ENCODE measurements at regions not wholly inside any gene's neighbourhood (a gene's known extent, or its start where the extent isn't known, plus 50 kb on each side); places are given as distances from the start of the nearest gene placed in this dataset.

DNA sequence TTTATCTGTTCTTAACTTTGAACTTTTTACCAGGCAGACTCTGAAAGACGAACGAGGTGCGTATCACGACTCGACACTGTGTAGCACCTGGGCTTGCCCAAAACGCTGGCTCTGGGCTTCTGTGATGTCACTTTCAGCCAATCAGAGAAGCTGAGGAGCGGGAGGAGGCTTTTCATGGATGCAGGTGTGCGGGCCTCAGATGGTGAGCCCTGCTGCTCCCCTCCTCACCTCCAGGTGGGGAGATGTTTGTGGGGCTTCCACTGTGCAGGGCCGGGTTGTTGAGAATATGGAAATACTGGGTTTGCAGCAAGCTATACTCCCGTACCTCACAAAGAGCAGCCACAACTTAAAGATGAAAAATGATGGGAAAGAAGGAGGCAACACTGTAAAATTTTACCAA lies 246.3 kb downstream of the IRX2 start:
- no peak overlapping the region for H3K4me3 Mint-ChIP-seq
- H3K9me3 Mint-ChIP-seq (ENCODE audit: low read depth): peaks cover 6% of the 10 kb centered on the region
- no peaks in the 10 kb centered on the region for H3K4me1 Mint-ChIP-seq (ENCODE audit: low read depth)
- H3K27me3 Mint-ChIP-seq: no peaks in the 10 kb centered on the region
- no peaks in the 10 kb centered on the region for H3K36me3 Mint-ChIP-seq
- no peak overlapping the region for H3K27ac Mint-ChIP-seq

DNA sequence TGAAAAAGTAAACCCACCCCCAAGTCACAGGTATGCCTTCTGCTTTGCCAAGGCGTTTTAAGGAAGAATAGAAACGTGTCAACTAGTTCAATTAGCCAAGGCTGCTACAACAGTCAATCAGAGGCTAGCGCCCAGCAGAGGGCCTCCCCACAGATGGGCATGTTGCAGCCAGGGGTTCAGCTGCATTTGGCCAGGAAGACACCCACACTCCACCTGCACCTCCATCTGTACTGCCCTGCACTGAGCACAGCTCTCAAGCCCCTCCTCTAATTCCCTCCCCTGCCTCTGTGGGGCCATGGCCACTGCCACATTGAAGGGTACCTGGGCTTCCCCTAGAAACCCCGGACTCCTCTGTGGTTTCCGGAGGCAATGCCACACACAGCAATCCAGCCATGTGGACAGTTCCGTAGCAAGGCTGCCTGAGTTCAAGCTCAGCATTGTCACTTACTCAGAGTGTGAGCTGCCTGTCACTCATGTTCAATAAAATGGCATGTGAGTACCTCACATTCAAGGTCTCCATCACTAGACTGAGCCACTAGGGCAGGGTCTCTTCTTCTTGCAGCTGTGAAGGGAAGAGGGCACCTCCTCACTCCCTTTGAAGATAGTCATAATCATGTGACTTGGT lies 248.4 kb downstream of the IRX2 start:
- Mint-ChIP-seq H3K27ac (no peak overlapping the region), H3K36me3 (no peaks in the 10 kb centered on the region), H3K4me3 (no peak overlapping the region), H3K27me3 (no peaks in the 10 kb centered on the region), H3K4me1 (ENCODE audit: low read depth) (no peaks in the 10 kb centered on the region), H3K9me3 (ENCODE audit: low read depth) (peaks cover 6% of the 10 kb centered on the region)

DNA sequence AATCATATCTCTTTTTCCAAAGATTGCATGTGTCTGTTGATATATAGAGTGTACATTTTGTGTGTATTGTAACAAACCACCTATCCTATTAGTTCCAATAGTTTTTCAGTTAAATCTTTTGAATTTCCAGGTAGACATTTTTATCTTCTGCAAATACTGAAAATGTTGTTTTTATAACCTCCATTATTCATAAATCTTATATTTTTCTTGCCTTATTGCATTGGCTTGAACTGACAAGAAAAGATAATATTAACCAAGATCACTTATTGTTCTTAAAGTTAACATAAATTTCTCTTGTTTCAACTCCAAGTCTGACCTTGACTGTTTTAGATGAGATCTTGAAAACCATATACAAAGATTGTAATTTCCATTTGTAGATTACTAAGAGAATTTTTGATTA lies 251.6 kb downstream of the IRX2 start:
- peaks cover 6% of the 10 kb centered on the region for H3K9me3 Mint-ChIP-seq (ENCODE audit: low read depth)
- no peaks in the 10 kb centered on the region for H3K4me1 Mint-ChIP-seq (ENCODE audit: low read depth)
- H3K36me3 Mint-ChIP-seq: no peaks in the 10 kb centered on the region

DNA sequence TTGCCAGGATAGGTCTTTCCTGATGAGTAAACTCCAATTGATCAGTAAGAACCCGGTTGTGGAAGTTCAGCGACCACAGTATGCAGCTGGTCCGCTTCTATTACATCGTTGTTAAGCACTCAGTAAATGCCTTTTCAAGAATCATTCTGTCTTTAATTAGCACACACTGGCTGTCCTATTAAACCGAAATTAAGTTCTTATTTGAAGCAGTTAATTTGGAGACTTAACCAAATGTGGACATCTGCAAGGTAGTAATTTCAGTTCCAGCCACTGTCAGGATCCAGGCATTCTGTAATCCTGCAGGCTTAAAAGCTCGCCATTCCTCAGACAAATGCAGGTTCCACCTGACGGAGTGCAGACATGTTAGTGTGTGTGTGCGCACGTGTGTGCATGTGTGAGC lies 254.6 kb downstream of the IRX2 start:
- Mint-ChIP-seq H3K9me3 (ENCODE audit: low read depth) (no peaks in the 10 kb centered on the region), H3K4me3 (no peak overlapping the region), H3K4me1 (ENCODE audit: low read depth) (no peaks in the 10 kb centered on the region), H3K27me3 (peaks cover 1% of the 10 kb centered on the region), H3K27ac (no peak overlapping the region), H3K36me3 (no peaks in the 10 kb centered on the region)

More for the DNA sequence above, 251.6 kb downstream of the IRX2 start:
- no peak overlapping the region for H3K27ac Mint-ChIP-seq
- no peak overlapping the region for H3K4me3 Mint-ChIP-seq
- H3K27me3 Mint-ChIP-seq: peaks cover 1% of the 10 kb centered on the region

DNA sequence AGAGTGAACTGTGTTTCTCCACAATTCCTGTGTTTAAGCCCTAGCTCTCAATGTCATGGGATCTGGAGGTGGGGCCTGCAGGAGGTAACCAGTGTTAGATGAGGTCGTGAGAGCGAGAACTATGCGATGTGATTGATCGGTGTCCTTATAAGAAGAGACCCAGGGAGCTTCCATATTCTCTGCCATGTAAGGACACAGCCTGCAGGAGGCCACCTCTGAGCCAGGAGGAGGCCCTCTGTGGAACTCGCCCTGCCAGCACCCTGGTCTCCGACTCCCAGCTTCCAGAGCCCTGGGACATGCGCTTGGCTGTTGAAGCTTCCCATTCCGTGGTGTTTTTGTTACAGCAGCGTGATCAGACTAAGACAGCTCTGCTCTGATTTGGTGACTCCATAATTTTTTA lies 255.4 kb downstream of the IRX2 start:
- no peak overlapping the region for H3K27ac Mint-ChIP-seq
- no peaks in the 10 kb centered on the region for H3K4me1 Mint-ChIP-seq (ENCODE audit: low read depth)
- no peaks in the 10 kb centered on the region for H3K36me3 Mint-ChIP-seq
- H3K9me3 Mint-ChIP-seq (ENCODE audit: low read depth): no peaks in the 10 kb centered on the region
- H3K4me3 Mint-ChIP-seq: no peak overlapping the region
- H3K27me3 Mint-ChIP-seq: peaks cover 1% of the 10 kb centered on the region

DNA sequence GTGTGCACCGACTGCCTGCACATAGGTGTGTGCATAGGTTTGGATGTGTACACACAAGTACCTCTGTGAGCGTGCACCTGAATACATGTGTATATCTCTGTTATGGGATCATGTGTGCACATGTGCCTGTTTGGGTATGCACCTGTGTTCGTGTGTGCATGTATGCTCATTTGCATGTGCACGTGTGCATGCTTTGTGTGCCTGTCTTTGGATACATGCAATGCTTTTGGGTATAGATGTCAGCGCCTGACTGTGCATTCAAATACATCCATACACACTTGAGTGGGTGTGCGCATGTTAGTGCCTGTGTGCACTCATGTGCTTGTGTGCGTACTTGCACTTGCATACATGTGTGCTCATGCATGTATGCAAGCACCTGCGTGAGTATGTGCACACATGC lies 258.1 kb downstream of the IRX2 start:
- Mint-ChIP-seq H3K9me3 (ENCODE audit: low read depth) (no peaks in the 10 kb centered on the region), H3K36me3 (no peaks in the 10 kb centered on the region), H3K27me3 (peaks cover 1% of the 10 kb centered on the region), H3K4me3 (no peak overlapping the region), H3K4me1 (ENCODE audit: low read depth) (no peaks in the 10 kb centered on the region), H3K27ac (no peak overlapping the region)

DNA sequence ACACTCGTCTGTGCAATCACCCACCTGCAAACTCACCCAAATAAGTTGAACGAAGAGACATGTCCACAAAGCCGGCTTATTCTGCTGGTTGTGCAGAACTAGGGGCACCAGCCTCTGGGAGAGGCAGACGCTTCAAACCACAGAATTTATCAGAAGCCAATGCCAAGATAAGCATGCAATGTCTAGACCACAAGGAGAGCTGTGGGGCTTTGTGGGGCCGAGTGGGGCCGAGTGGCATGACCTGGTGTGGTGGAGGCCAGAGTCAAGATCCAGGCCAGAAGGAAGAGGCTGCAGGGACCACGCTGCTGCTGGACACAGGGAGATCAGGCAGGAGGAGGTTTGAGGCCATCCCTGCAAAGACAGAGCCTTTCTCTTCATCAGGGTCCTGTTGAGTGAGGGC lies 259.0 kb downstream of the IRX2 start:
- no peaks in the 10 kb centered on the region for H3K4me1 Mint-ChIP-seq (ENCODE audit: low read depth)
- peaks cover 1% of the 10 kb centered on the region for H3K27me3 Mint-ChIP-seq
- H3K36me3 Mint-ChIP-seq: no peaks in the 10 kb centered on the region
- H3K4me3 Mint-ChIP-seq: no peak overlapping the region
- no peaks in the 10 kb centered on the region for H3K9me3 Mint-ChIP-seq (ENCODE audit: low read depth)
- H3K27ac Mint-ChIP-seq: no peak overlapping the region

DNA sequence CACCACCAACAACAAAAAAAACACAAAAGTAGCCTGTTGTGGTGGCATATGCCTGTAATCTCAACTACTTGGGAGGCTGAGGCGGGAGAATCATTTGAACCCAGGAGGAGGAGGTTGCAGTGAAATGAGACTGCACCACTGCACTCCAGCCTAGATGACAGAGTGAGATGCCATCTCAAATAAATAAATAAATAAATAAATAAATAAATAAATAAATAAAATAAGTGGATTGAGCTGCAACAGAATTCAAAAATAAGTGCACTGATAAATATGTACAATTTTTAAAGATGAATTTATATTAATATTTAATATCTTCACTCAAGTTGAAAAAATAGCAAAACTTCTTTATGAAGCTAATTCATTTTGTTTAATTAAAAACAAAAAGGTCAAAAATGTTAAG lies 259.6 kb downstream of the IRX2 start:
- Mint-ChIP-seq H3K27me3 (peaks cover 1% of the 10 kb centered on the region), H3K27ac (no peak overlapping the region), H3K36me3 (no peaks in the 10 kb centered on the region), H3K9me3 (ENCODE audit: low read depth) (no peaks in the 10 kb centered on the region), H3K4me3 (no peak overlapping the region), H3K4me1 (ENCODE audit: low read depth) (no peaks in the 10 kb centered on the region)

DNA sequence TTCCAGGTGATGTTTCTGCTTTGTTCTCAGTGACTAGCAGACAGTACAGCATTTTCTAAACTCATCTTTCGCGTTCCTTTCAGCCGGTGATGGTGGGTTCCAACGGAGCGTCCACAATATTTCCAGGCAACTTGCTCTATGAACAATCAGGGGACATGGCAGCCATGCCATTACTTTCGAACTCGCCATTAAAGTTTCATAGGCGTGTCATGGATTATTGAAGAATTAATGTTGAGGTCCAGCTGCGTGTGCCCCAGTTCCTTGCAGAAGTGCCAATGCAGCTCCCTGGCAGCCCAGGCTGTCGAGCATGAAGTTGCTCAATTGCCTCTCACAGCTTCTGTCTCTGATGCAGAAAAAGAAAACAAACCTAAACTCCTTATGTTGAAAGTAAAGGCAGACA lies 262.2 kb downstream of the IRX2 start:
- no peaks in the 10 kb centered on the region for H3K27me3 Mint-ChIP-seq
- H3K27ac Mint-ChIP-seq: no peak overlapping the region
- H3K4me1 Mint-ChIP-seq (ENCODE audit: low read depth): no peaks in the 10 kb centered on the region
- peaks cover 4% of the 10 kb centered on the region for H3K9me3 Mint-ChIP-seq (ENCODE audit: low read depth)
- no peak overlapping the region for H3K4me3 Mint-ChIP-seq
- no peaks in the 10 kb centered on the region for H3K36me3 Mint-ChIP-seq

DNA sequence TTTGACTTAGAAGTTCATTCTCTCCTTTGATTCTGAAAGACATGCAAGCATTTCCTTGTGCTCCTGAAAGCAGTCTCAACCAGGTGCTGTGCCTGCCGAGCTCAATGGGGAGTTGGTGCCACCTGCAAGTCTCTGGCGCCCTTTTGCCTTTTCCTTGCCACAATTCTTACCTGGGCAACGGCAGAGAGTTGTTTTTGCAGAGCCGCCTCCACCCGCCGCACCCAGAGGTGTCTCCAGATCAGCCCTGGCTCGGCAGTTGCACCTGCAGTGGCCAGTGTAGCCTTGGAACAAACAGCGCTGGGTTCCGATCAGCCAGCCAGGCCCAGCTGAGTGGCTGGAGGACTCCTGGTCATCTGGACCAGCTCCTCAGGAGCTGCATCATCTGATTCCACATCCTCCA lies 262.9 kb downstream of the IRX2 start:
- no peaks in the 10 kb centered on the region for H3K27me3 Mint-ChIP-seq
- peaks cover 4% of the 10 kb centered on the region for H3K9me3 Mint-ChIP-seq (ENCODE audit: low read depth)
- H3K27ac Mint-ChIP-seq: no peak overlapping the region
- H3K36me3 Mint-ChIP-seq: no peaks in the 10 kb centered on the region
- no peaks in the 10 kb centered on the region for H3K4me1 Mint-ChIP-seq (ENCODE audit: low read depth)
- no peak overlapping the region for H3K4me3 Mint-ChIP-seq

DNA sequence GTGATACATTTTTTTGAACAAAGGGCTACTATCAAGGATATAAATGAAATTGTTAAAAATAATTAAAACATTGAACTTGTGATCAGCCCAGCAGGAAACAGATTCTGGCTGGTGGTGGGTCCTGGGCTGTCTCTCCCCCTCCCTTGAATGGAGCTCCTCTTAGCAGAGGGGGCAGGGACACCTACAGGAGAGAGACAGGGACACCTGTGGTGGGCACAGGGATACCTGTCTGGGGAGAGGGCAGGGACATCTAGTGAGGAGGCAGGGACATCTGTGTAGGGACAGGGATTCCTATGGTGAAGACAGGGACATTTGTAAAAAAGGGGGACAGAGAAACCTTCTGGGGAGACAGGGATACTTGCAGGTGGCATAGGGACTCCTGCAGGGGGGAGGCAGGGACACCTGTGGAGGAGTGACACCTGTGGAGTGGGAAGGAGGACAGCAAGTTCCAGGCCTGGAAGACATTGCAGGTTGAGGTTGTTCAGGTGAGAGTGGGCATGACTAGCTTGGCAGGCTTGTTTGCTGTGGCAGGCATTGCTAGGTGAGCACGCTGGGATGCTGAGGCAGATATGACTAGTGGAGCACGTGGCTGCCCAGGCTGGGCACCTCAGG lies 264.2 kb downstream of the IRX2 start:
- Mint-ChIP-seq H3K36me3 (no peaks in the 10 kb centered on the region), H3K27ac (no peak overlapping the region), H3K4me1 (ENCODE audit: low read depth) (no peaks in the 10 kb centered on the region), H3K9me3 (ENCODE audit: low read depth) (peaks cover 7% of the 10 kb centered on the region), H3K4me3 (no peak overlapping the region), H3K27me3 (no peaks in the 10 kb centered on the region)

DNA sequence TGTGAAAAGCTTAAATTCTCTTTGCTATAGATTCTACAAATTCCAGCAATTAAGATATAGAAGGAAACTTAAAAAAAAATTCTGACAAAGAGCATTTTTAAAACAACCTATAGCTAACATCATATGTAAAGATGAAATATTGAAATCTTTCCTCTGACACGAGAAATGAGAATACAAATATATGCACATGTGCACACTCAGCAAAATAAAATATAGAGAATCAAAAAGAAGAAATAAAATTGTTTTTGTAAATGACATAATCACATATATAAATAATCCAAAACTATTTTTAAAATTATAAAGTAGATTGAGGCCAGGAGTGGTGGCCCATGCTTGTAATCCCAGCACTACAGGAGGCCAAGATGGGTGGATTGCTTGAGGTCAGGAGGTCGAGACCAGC lies 265.1 kb downstream of the IRX2 start:
- H3K36me3 Mint-ChIP-seq: no peaks in the 10 kb centered on the region
- no peaks in the 10 kb centered on the region for H3K4me1 Mint-ChIP-seq (ENCODE audit: low read depth)
- H3K4me3 Mint-ChIP-seq: no peak overlapping the region
- H3K9me3 Mint-ChIP-seq (ENCODE audit: low read depth): peaks cover 12% of the 10 kb centered on the region
- no peaks in the 10 kb centered on the region for H3K27me3 Mint-ChIP-seq
- no peak overlapping the region for H3K27ac Mint-ChIP-seq

DNA sequence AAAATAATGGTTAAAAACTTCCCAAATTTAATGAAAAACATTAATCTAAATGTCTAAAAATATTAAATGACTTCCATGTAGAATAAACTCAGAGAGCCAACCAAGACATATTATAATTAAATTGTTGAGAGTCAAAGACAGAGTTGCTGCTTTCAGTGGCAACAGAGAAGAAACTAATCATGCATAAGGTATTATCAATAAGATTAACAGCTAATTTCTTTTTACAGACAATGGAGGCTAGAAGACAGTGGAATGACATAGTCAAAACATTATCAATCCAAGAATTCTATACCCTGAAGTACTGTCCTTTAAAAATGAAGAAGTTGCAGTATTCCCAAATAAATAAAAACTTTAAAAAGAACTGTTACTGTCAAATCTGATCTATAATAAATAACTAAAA lies 268.7 kb downstream of the IRX2 start:
- Mint-ChIP-seq H3K27ac (no peak overlapping the region), H3K4me1 (ENCODE audit: low read depth) (no peaks in the 10 kb centered on the region), H3K4me3 (no peak overlapping the region), H3K27me3 (no peaks in the 10 kb centered on the region), H3K9me3 (ENCODE audit: low read depth) (peaks cover 12% of the 10 kb centered on the region), H3K36me3 (no peaks in the 10 kb centered on the region)

DNA sequence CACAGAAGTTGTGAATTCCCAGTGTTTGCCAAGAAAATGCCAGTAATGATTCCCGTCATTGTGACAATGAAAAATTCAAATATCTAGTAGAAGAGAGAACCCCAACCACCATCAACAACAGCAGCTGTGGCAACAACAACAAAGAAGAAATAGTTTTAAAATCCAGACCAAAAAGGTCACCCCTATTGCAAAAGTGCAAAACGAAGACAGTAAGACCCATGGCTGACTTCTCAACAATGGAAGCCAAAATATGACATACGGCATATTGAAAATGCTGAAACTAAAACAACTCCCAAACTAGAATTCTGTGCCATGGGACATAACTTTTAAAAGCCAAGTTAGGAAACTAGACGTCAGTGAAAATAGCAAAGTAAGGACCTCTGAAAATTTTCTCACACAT lies 270.6 kb downstream of the IRX2 start:
- Mint-ChIP-seq H3K4me3 (no peak overlapping the region), H3K27ac (no peak overlapping the region), H3K9me3 (ENCODE audit: low read depth) (peaks cover 8% of the 10 kb centered on the region), H3K27me3 (no peaks in the 10 kb centered on the region), H3K4me1 (ENCODE audit: low read depth) (no peaks in the 10 kb centered on the region), H3K36me3 (no peaks in the 10 kb centered on the region)

DNA sequence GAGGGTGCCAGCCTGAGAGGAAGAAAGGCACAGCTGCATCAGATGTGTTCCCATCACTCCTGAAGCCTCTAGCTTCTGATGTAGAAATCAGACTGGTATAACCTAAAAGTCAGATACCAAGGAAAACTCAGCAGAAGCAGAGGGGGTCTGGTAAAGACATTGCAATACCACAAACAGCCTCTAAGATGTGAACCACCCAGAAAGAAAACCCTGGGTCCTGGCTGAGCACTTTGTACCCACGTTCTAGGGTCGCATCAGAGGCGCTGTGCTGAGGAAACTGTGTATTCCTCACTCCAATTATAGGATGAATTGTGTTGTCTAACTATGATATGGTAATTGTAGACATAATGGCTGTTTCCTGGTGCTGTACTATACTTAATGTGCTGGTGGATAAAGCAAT lies 275.6 kb downstream of the IRX2 start:
- no peak overlapping the region for H3K4me3 Mint-ChIP-seq
- no peaks in the 10 kb centered on the region for H3K27me3 Mint-ChIP-seq
- no peaks in the 10 kb centered on the region for H3K9me3 Mint-ChIP-seq (ENCODE audit: low read depth)
- no peaks in the 10 kb centered on the region for H3K4me1 Mint-ChIP-seq (ENCODE audit: low read depth)
- no peak overlapping the region for H3K27ac Mint-ChIP-seq
- H3K36me3 Mint-ChIP-seq: no peaks in the 10 kb centered on the region

DNA sequence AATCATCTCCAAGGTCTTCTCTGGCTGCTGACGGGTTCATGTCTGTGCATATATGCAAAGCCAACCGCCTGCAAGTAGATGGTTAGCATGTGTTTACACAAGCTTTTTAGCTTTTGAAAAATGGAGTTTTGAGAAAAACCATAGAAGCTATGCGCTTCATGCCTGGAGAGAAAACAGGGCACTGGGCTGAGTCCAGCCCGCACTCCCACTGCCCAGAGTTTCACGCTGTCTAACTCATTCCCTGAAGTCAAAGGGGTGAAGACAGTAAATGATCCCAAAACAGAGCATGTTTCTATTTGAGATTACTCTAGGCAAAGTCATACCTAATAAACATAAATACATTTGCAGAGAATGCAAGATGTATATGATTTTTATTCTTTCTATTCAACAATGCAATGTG lies 278.8 kb downstream of the IRX2 start:
- Mint-ChIP-seq H3K4me3 (no peak overlapping the region), H3K36me3 (no peaks in the 10 kb centered on the region), H3K4me1 (ENCODE audit: low read depth) (no peaks in the 10 kb centered on the region), H3K27me3 (peaks cover 4% of the 10 kb centered on the region), H3K9me3 (ENCODE audit: low read depth) (no peaks in the 10 kb centered on the region), H3K27ac (no peak overlapping the region)
